MCF 10A (cell line): ENCODE measurements at regions not wholly inside any gene's neighbourhood (a gene's known extent, or its start where the extent isn't known, plus 50 kb on each side); places are given as distances from the start of the nearest gene placed in this dataset.

ENCODE experiments used
- BruUV-seq: library from RNA; stranded (reverse); fragments of 400-500 nt; replicated peaks from 2 replicates; lab custom pipeline; 2021; lab: Mats Ljungman, UMichigan
- CTCF ChIA-PET: fragments of 300-600 bp; sonication (Branson Sonifier 250); formaldehyde crosslinking; extraction: SDS; loops from one replicate; lab custom pipeline; 2021; ENCODE audit warnings: antibody characterized with exemption, inconsistent platforms; lab: Yijun Ruan, JAX
- POLR2A ChIA-PET: fragments of 300-600, 350-650 bp; sonication (Branson Sonifier 250); formaldehyde crosslinking; extraction: SDS; loops from one replicate; lab custom pipeline; 2020; ENCODE audit warnings: antibody characterized with exemption, inconsistent platforms; lab: Yijun Ruan, JAX
- DNase-seq: peaks from one replicate; pipeline ENCODE4 v3.0.0-alpha.2; 2018; ENCODE audit not compliant: unreplicated experiment
- H3K27ac Mint-ChIP-seq: one replicate; pipeline ENCODE4 v1.8.0; 2022; ENCODE audit warnings: mild to moderate bottlenecking, low read depth, mixed read lengths; ENCODE audit not compliant: unreplicated experiment
- H3K27me3 Mint-ChIP-seq: one replicate; pipeline ENCODE4 v1.8.0; 2022; ENCODE audit warnings: mixed read lengths; ENCODE audit not compliant: insufficient read depth, unreplicated experiment
- H3K36me3 Mint-ChIP-seq: one replicate; pipeline ENCODE4 v1.8.0; 2022; ENCODE audit warnings: mild to moderate bottlenecking, moderate library complexity, mixed read lengths; ENCODE audit not compliant: insufficient read depth, unreplicated experiment
- H3K4me1 Mint-ChIP-seq: one replicate; pipeline ENCODE4 v1.8.0; 2022; ENCODE audit warnings: mixed read lengths; ENCODE audit not compliant: insufficient read depth, unreplicated experiment
- H3K4me3 Mint-ChIP-seq: one replicate; pipeline ENCODE4 v1.8.0; 2022; ENCODE audit warnings: mild to moderate bottlenecking, moderate library complexity, mixed read lengths; ENCODE audit not compliant: unreplicated experiment
- H3K9me3 Mint-ChIP-seq: one replicate; pipeline ENCODE4 v1.8.0; 2022; ENCODE audit warnings: mixed read lengths; ENCODE audit not compliant: unreplicated experiment
- intact Hi-C: fragments of 100-400 bp; cut with micrococcal nuclease; formaldehyde crosslinking; loops from 2 replicates; pipeline ENCODE4 v1.14.1; 2022
- TF ChIP-seq, protein P1 (sequence below): fragments of 200-600 bp; IDR thresholded peaks from one replicate; pipeline ENCODE4 v1.8.0; 2022; ENCODE audit warnings: antibody characterized with exemption, mild to moderate bottlenecking; ENCODE audit not compliant: unreplicated experiment

DNA sequence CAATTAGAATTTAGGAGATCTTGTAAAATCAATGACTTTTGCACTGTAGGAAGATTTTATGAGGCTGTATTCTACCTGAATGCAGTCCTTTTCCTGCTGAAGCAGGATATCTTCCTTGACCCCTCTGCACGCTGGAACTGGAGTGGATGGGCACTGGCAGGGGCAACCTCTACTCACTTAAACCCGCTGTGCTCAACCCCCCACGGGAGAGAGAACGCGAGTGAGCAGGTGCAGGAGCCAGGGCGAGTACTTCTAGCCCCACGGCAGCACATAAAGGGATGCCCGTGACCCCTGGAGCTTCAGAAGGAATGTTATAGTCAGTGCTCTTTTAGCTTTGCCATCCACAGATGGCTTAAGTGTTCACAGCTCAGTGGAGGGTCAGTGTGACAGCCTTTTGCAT is 1144.8 kb downstream of the EPHA7 start:
- BruUV-seq, result no TSS peak
- no peak for DNase-seq
- no peak overlapping the region for H3K4me3 Mint-ChIP-seq
- ChIA-PET CTCF (interaction anchor here (0.6 kb wide), 1 partner anchor 87 kb away, joined by 3 read pairs; no protein-coding TSS in a partner anchor), POLR2A (interaction anchor here (0.7 kb wide), 1 partner anchor 1017 kb away, joined by 5 read pairs; no protein-coding TSS in a partner anchor)
- no peaks in the 10 kb centered on the region for H3K9me3 Mint-ChIP-seq
- intact Hi-C loops, result no loop called here
- no peak overlapping the region for H3K27ac Mint-ChIP-seq
- H3K36me3 Mint-ChIP-seq, result no peaks in the 10 kb centered on the region
- H3K4me1 Mint-ChIP-seq, result peaks cover 7% of the 10 kb centered on the region
- TF ChIP-seq, protein P1, sequence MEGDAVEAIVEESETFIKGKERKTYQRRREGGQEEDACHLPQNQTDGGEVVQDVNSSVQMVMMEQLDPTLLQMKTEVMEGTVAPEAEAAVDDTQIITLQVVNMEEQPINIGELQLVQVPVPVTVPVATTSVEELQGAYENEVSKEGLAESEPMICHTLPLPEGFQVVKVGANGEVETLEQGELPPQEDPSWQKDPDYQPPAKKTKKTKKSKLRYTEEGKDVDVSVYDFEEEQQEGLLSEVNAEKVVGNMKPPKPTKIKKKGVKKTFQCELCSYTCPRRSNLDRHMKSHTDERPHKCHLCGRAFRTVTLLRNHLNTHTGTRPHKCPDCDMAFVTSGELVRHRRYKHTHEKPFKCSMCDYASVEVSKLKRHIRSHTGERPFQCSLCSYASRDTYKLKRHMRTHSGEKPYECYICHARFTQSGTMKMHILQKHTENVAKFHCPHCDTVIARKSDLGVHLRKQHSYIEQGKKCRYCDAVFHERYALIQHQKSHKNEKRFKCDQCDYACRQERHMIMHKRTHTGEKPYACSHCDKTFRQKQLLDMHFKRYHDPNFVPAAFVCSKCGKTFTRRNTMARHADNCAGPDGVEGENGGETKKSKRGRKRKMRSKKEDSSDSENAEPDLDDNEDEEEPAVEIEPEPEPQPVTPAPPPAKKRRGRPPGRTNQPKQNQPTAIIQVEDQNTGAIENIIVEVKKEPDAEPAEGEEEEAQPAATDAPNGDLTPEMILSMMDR, result no peak
- peaks cover 22% of the 10 kb centered on the region for H3K27me3 Mint-ChIP-seq

DNA sequence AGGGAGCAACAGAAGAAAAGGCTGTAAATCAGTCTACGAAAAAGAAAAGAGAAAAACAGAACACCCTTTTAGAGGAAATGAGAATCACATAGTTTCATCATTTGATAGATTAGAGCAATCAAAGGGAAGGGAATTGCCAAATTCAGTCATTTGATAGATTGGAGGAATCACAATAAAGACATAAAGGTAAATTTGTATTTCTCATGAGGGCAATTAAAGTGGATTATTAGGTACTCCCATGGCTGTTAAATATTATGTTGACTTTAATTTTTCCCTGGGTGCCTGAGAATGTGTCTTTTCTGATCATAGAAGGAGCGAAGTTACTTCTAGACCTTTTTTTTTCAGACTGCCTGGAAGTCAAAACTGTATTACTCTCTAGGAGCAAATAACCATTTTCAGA is 1145.7 kb downstream of the EPHA7 start:
- H3K9me3 Mint-ChIP-seq, result no peaks in the 10 kb centered on the region
- H3K4me3 Mint-ChIP-seq, result no peak overlapping the region
- peaks cover 7% of the 10 kb centered on the region for H3K4me1 Mint-ChIP-seq
- TF ChIP-seq, protein P1, result no peak
- CTCF ChIA-PET, result no interaction called here
- no peak overlapping the region for H3K27ac Mint-ChIP-seq
- POLR2A ChIA-PET, result interaction anchor here (0.7 kb wide), 1 partner anchor 1016 kb away, joined by 5 read pairs; no protein-coding TSS in a partner anchor
- DNase-seq, result no peak
- peaks cover 22% of the 10 kb centered on the region for H3K27me3 Mint-ChIP-seq
- no TSS peak for BruUV-seq
- intact Hi-C loops, result no loop called here
- H3K36me3 Mint-ChIP-seq, result no peaks in the 10 kb centered on the region

DNA sequence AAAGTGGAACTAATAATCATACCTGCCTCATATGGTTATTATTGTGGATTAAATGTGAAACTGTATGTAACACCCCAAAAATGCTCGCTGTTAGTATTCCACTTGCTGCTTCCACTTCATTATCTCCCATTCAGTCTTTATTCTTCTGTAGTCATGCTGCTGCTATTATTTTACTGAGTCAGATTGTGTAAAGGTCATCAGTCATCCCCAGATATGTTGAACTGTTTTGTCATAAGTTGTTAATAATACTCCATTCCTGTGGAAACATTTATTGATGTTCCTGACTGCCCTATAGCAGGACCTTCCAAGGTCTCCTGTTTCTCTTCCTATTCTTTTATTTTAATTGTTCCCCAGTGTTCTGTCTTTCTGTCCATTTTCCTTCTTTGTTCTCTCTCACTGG is 1148.3 kb downstream of the EPHA7 start:
- H3K27me3 Mint-ChIP-seq, result peaks cover 22% of the 10 kb centered on the region
- no peak overlapping the region for H3K4me3 Mint-ChIP-seq
- no peak overlapping the region for H3K27ac Mint-ChIP-seq
- POLR2A ChIA-PET, result no interaction called here
- no peaks in the 10 kb centered on the region for H3K36me3 Mint-ChIP-seq
- H3K9me3 Mint-ChIP-seq, result no peaks in the 10 kb centered on the region
- intact Hi-C loops, result no loop called here
- peaks cover 7% of the 10 kb centered on the region for H3K4me1 Mint-ChIP-seq
- BruUV-seq, result no TSS peak
- DNase-seq, result no peak
- CTCF ChIA-PET, result no interaction called here
- TF ChIP-seq, protein P1, result no peak

DNA sequence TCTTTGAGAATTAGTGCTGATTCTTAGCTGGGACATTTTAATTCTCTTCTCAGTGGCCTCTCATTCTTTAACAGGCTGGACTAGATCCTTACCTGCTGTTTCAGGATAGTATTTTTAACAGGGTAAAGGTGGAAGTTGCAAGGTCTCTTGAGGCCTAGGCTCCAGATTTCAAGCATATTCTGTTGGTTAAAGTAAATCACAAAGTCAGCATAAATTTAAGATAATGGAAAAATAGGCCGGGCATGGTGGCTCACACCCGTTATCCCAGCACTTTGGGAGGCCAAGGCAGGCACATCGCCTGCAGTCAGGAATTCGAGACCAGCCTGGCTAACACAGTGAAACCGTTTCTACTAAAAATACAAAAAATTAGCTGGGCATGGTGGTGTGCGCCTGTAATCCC is 1149.0 kb downstream of the EPHA7 start:
- Mint-ChIP-seq H3K36me3 (no peaks in the 10 kb centered on the region), H3K27me3 (peaks cover 22% of the 10 kb centered on the region), H3K4me3 (no peak overlapping the region), H3K27ac (no peak overlapping the region), H3K9me3 (no peaks in the 10 kb centered on the region), H3K4me1 (peaks cover 7% of the 10 kb centered on the region)
- no peak for DNase-seq
- TF ChIP-seq, protein P1, result no peak
- no TSS peak for BruUV-seq
- ChIA-PET CTCF (no interaction called here), POLR2A (no interaction called here)
- intact Hi-C loops, result no loop called here
